ENCODE measurements at regions not wholly inside any gene's neighbourhood (a gene's known extent, or its start where the extent isn't known, plus 50 kb on each side); places are given as distances from the start of the nearest gene placed in this dataset.

- no peak for TF ChIP-seq CTCF (IDR thresholded peaks at IDR 0.05; ENCODE audit: extremely low read depth, missing control alignments)
- DNase-seq (ENCODE audit: low spot score) = no peak
Observed at GRCh38 chr5:27315363-27316270, 277.2 kb upstream of the CDH9 start.

GRCh38 chr5:27313549-27313948 lies 275.2 kb upstream of the CDH9 start:
- no peak for DNase-seq (ENCODE audit: low spot score)
- no peak for TF ChIP-seq CTCF (IDR thresholded peaks at IDR 0.05; ENCODE audit: extremely low read depth, missing control alignments)

GRCh38 chr5:27312291-27312893 lies 274.0 kb upstream of the CDH9 start:
- no peak for TF ChIP-seq CTCF (IDR thresholded peaks at IDR 0.05; ENCODE audit: extremely low read depth, missing control alignments)
- DNase-seq (ENCODE audit: low spot score) = no peak

GRCh38 chr5:27311544-27311943 lies 273.2 kb upstream of the CDH9 start:
- no peak for TF ChIP-seq CTCF (IDR thresholded peaks at IDR 0.05; ENCODE audit: extremely low read depth, missing control alignments)
- no peak for DNase-seq (ENCODE audit: low spot score)

- TF ChIP-seq CTCF (IDR thresholded peaks at IDR 0.05; ENCODE audit: extremely low read depth, missing control alignments) = no peak
- DNase-seq (ENCODE audit: low spot score) = no peak
Observed at GRCh38 chr5:27308153-27308552, 269.8 kb upstream of the CDH9 start.

- DNase-seq (ENCODE audit: low spot score) = no peak
- no peak for TF ChIP-seq CTCF (IDR thresholded peaks at IDR 0.05; ENCODE audit: extremely low read depth, missing control alignments)
Observed at GRCh38 chr5:27290172-27290571, 251.8 kb upstream of the CDH9 start.

GRCh38 chr5:27276119-27276518 lies 237.7 kb upstream of the CDH9 start:
- DNase-seq (ENCODE audit: low spot score) = no peak
- no peak for TF ChIP-seq CTCF (IDR thresholded peaks at IDR 0.05; ENCODE audit: extremely low read depth, missing control alignments)
